IPS-NIHi7 (cell line): ENCODE measurements at regions not wholly inside any gene's neighbourhood (a gene's known extent, or its start where the extent isn't known, plus 50 kb on each side); places are given as distances from the start of the nearest gene placed in this dataset.

Experiments used
- DNase-seq: peaks from one replicate; pipeline ENCODE4 v3.0.0; 2012; ENCODE audit warnings: mixed read lengths; ENCODE audit errors: extremely low spot score

DNA sequence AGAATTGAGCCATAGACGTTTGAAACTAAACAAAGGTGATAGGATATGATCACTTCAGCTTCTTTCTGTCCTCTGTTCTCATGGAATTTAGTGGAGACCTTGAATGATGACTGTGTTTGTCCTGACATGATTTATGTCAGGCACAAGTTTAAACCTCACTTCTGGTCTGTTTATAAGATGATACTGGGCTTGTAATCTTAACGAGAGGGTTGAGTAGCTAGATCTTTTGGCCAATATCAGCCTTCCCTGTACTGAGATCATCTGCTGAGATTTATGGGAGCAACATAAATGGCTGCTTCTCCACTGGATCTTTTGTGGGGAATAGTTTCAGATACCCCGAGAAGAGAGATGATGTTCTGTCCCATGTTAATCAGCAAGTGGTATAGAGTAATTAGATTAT is 121.8 kb upstream of the OBI1 start:
- DNase-seq: no peak

DNA sequence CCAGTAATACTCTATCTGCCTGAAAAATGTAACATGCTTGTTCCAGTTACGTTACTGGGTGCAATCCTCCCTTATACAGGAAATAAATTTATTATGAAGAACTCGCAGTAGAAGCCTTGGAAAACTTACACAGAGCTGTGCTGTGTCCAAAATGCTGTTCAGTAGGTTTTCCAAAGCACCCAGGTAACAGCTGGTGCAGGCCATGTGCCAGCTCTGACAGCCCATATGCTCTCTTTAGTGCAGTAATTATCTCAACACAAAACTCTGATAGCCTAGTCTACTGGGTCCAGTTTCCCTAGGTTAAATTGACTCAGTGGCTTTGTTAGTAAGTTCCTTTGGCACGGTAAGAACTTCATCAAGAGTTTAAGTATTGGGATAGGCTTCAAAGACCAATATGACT is 120.7 kb upstream of the OBI1 start:
- DNase-seq: no peak

DNA sequence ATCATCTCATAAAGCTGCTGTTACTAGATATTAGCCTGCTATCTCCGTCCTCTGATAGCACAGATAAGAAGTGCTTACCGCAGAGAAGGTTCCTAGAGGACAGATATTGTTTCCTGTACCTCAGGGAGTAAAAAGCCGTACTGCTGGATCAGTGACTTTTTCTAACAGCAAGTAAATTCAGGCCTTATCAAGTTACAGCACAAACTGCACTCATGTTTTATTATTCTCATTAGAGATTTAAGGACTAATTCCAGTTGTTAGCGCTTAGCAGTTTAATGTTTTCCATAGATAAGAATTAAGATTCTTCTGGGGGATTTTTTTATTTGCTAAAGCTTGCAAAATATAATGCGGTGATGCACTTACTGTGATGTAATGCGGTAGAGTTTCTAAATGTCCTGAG is 119.0 kb upstream of the OBI1 start:
- no peak for DNase-seq

DNA sequence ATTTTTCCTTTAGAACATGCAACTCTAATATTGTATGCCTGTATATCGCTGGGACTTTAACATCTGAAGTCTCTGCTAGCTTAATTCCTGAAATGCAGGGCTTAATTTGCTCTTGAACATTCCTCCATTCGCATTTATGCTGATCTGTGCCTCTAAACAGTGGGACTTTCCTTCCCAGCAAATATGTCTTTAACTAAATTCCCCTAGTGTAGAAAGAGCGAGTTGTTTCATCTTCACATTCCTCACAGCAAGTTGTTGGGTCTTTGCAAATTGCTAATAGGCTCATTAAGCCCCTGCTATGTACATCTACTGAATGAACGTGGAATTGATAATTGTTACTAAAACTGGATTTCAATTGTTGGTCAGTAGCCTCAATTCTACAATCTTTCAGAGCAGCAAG is 118.4 kb upstream of the OBI1 start:
- DNase-seq: no peak

DNA sequence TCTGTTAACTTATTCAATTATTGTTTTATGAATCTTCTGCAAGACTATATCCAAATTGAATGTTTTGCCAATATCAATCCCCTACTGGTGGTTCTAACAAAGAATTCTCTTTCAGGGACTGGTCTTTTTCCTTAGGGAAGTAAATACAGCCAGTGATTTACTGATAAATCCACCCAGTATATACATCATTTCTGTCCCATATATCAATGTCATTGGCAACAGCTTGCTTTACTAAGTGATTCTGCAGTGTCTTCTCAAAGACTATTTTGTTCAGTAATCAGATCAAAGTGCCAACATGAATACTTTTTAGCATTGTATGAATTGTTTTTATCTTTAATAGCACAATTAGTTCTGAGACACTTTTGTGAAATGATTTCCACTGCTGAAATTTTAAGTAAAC is 114.0 kb upstream of the OBI1 start:
- DNase-seq: no peak

DNA sequence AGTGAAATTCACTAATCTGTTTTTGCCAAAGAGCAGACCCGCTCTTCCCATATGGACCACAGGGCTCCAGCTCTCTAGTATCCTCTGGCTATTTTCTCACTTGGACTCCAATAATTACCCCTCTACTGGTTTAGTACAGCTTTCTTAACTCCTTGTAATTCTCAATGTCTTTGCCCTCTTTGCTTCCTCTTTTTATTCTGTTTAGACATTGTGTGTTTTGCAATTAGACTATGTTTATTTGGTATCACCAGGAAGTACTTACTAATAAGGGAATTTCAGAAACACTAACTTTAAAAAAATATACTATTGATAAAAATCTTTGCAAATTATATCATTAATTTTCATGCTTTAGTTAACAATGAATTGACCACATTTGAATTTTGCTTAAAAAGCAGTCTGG is 111.6 kb upstream of the OBI1 start:
- DNase-seq: no peak

DNA sequence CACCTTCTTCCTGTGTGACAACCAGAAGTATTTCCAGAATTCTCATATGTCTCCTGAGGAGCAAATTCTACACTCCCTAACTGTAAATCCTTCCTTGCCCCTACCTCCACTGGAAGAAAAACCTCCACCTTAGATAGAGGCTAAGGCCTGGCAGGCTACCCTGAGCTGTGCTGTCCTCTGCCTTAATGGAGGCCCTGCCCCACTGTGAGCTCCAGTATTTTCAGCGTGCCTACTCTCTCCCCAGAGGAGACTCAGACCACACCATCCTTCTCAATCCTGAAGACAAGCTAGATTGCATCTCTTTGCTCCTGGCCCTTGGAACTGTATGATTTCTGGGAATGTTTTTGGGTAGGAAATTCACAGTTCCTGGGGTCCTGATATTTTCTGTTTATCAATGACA is 110.0 kb upstream of the OBI1 start:
- DNase-seq: no peak

DNA sequence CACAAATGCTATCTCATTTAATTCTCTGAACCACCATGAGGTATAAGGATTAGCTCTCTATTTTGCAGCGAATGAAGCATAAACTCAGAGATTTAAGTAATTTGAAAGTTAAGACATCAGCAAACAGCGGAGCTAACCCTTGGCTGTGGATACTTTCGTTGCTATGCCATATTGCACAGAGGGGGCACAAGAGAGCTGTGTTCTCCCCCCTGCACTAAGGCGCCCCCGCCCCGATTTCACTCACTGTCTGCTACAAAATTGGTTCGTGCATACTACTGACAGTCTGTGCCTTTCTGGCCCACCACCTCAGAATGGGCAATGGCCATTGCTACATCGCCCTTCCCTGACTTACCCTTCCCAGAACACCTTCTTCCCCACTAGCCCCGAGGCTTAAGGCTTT is 105.7 kb upstream of the OBI1 start:
- peak; percentile 33 for DNase-seq

DNA sequence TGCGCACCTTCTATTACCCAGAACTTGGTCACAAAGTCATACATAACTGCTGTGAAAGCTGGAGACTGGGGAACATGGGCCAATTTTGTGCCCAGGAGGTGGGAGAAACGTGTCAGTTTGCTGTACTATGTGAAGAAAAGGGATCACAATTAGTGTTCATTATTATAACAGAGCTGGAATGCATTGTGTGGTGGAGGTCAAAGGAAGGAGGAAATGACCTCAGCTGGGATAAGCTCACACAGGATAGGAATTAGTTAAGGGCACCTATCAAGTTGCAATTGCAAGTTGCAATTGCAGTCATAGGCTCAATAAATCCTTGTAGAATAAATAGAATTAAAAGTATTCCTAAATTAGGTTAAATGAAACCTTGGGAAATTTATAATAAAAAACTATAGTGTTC is 103.9 kb upstream of the OBI1 start:
- no peak for DNase-seq

DNA sequence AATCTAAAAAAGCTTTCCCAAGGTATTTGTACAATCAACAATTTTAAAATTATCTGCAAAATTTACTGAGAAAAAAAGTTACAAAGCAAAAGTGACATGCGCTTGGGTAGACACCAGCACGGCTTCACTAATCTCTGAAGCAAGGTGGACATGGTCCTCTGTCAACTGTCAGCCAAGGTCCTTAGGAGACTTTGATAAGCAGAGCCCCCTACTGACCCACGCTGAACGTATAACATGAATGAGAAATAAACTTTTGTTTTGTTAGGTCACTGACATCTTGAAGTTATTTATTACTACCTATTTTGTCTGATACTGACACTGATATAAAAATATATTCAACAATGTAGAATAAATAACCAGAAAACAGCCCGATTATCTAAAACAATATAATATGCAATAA is 100.7 kb upstream of the OBI1 start:
- DNase-seq: peak; percentile 24

DNA sequence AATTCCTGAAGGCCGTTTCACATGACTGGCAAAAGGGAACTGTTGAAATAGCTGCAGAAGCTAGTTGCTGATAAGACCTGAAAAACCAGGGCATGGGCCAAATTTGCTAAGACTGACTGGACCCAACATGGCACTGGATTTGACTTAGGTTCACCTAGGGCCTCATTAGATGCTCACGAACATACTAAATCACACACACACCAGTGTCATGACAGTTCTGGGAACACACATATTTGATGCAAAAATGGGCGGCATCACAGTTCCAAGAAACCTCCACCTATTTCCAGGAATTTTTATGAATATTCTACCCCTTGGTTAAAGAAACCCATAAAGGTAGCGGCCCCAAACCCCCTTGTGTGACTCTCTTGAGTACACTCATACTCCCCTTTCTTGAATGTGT is 99.6 kb upstream of the OBI1 start:
- no peak for DNase-seq

DNA sequence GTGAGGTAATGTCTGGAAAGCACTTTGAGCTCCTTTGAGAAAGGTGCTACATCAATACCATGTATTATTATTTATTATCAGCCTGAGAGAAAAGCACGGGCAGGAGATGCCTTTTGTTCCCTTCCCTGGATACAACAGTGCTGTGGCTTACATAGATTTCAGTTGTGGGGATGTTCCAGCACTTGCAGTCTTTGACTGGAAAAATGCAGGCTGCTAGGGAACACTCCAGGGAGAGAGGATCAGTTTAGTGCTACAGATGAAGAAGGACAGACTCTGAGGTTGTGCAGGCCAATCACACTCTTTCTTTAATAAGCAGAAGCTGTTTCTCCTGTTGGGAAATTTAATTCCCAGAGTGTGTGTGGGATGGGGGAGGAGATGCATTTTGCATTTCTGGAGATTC is 94.5 kb upstream of the OBI1 start:
- DNase-seq: no peak

DNA sequence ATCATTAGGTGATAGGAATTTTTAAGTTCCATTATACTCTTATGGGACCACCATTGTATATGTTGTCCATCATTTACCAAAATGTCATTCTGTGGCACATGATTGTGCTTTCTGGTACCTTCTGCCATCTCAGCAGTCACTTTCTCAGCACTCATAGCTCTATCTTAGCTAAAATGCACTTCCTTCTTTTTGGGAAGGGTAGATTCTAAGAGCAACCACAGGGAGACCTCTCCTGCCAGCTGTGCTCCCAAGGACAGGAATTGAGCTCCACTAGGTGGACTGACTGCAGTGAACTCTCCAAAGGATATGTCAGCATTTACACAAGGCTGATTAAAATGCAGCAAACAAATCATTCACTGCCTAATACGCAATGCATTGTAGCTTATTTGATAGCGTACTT is 91.8 kb upstream of the OBI1 start:
- peak; percentile 22 for DNase-seq

DNA sequence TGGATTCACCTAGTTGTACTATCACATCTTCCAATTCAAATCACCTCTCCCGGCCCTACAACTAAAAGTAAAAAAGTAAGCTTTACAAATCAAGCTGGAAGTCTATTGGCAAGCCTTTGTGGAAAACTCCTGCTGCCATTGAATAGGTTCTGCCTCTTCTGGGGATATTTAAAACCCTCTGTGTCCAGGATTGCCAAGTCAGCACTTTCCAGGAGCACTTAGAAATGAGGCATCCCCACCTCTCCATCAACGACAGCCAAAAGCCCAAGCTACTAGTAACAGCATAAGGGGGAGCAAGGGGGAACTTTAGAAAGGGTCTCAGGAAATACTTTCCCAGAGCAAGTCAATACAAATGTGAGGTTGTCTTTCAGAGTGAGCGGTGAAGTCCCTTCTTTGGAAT is 85.0 kb upstream of the OBI1 start:
- DNase-seq: no peak

DNA sequence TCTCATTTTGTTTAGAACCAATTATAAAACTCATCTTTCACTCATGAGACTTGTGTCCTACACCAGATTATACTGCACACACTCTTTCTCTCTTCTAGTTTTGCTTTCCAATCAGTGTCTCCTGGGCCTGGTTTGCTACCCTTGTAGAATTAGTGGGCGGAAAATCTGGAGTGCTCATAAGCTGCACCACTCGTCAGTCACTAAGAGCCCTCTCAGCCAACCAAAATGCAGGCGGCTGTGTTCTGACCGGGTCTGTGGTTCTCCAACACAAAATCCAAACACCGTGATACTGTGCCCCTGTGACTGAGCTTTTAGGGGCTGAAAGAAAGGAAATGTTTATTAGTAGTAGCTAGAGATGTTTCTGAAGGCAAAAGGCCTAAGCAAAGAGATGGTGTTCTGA is 83.7 kb upstream of the OBI1 start:
- DNase-seq: peak; percentile 25

DNA sequence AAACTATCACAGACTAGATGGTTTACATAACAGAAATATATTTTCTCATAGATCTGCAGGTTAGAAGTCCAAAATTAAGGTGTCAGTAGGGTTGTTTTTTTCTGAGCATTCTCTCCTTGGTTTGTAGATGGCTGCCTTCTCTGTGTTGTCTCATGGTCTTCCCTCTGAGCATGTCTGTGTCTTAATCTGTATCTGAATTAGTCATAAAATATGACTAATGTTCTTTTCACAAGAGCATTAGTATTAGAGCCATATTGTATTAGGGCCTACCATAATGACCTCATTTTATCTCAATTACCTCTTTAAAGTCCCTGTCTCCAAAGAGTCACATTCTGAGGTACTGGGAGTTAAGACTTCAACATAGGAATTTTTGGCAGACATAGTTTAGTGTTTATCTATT is 77.2 kb upstream of the OBI1 start:
- no peak for DNase-seq

DNA sequence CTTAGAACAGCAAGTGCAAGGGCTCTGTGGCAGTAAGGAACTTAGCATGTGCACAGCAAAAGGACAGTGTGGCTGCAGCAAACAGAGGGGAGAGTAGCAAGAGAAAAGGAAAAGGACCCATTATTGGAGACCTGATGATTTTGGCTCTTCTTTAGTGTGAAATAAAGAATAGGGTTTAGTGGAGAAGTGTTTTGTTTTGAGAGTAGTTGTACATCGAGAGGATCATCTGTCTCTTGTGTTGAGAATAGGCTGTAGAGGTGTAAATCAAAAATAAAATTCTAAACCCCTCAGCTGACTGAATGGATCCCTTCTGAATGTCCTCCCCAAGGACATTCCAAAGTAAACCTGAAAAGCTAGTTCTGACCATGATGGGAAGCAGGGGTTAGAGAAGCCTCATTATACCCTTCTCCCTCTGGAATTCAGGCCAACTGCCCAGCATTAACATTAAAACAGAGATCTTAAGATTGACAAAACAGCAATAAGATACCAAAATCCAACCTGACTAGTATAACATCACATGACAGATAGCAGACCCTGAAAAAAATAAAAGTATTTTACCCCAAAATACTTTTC is 73.6 kb upstream of the OBI1 start:
- no peak for DNase-seq

DNA sequence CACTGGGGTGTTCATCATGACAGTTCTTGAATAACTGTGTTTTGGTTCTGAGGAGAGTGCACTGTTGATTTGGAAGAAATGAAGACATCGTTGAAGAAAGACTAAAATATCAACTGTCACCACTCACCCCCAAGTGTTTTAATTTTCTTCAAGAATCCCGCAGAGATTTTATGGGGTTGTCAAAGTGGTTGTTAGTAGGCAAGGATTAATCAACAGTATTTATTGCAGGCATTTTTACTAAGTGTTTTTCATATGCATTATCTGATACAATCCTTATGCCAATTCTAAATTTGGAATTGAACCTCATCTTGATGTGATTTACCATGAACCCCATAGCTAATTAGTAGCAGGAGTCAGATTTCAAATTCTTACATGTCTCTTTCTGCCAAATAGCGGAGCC is 63.7 kb upstream of the OBI1 start:
- DNase-seq: no peak

DNA sequence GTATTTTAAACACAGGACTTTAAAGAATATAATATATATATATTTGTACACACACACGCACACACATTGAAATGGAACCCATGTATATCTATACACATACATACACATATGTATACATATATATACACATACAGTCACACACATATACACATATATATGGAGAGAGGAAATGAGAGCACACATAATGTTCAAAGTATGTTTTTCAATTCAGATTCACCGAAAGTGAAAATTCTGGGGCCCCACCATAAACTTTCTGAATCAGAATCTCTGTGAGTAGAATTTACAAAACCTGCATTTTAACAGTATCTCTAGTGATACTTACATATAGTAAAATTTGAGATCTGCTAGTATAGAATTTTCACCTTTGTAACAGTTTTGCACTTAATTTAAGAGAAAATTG is 60.4 kb upstream of the OBI1 start:
- no peak for DNase-seq

DNA sequence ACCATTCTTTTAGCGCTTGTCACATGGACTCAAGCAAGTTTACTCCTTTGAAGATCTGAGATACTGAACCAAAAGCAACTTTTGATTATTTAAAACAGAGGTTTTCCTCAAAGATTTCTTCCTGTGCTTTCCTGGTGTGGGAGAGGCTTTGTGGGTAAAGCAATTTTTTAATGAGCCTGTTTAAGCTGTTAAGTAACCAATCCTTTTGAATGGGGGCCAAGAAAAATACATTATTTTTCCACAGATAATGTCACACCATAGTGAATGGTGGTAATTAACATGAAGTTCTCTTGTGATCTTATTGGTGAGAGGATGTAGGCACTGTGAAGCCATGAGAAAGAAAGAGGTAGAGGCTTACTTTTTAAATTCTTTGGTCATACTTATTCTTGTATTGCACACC is 55.8 kb upstream of the OBI1 start:
- no peak for DNase-seq

DNA sequence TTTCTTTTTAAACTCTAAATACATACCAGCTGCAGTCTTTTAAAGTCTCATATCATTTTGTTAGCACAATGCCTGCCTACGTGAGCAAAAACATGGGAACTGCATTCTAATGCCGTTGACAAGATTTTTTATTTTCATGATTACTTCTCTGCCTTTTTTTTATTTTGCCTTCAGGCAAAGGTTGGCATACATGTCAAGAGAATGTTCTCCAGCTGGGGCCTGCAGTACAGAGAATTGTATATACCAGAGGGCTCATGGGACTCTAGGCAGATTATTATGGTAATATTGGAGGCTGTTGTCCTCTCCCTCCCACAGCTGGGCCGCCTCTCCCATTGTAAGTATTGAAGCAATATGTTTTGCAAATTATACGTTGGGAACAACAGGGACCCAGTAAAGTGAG is 53.9 kb upstream of the OBI1 start:
- DNase-seq: no peak

DNA sequence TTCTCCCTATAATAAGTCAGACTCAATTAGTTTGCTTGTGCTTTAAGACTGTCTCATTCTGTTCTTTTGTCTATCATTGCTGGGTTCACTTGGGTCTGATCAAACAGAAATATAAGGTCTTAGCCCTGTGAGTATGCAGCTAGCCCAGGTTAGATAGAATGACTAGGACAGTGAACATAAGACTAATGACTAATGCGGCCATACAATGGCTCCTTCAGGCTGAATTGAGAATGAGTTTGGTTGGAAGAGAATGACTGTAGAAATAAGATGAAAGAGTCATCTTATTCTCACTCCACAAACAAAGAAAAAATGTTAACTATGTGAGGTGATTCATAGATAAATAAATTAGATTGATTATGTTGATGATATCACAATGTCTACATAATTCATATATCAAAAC is 50.1 kb upstream of the OBI1 start:
- DNase-seq: no peak
